Heart right ventricle (tissue), 16 donors: ENCODE measurements at regions not wholly inside any gene's neighbourhood (a gene's known extent, or its start where the extent isn't known, plus 50 kb on each side); places are given as distances from the start of the nearest gene placed in this dataset.

ENCODE experiments used
- ATAC-seq, 8 donors: fragments of 200-7000 bp; cut with Tn5 transposase; one replicate each; pipeline ENCODE4 v1.9.1; 2020; ENCODE audit warnings: mild to moderate bottlenecking in 8 of 8, moderate library complexity in 8 of 8, moderate number of reproducible peaks in 1 of 8
- DNase-seq, 2 donors: peaks; one replicate each; pipeline ENCODE4 v3.0.0-alpha.2; 2020
- H3K27ac ChIP-seq, 10 donors: fragments of 200-600 bp; sonication (generic) in 2 of 10; one replicate each; pipeline versions ENCODE4 v1.5.0 to v1.8.0; 2020 to 2022; ENCODE audit warnings: mild to moderate bottlenecking in 3 of 10
- H3K27me3 ChIP-seq, 7 donors: fragments of 200-600 bp; one replicate each; pipeline ENCODE4 v1.8.0; 2021 to 2022; ENCODE audit warnings: mild to moderate bottlenecking in 2 of 7
- H3K36me3 ChIP-seq, 9 donors: fragments of 200-600 bp; sonication (generic) in 1 of 9; one replicate each; pipeline versions ENCODE4 v1.5.0 to v1.8.0; 2020 to 2022; ENCODE audit warnings: mild to moderate bottlenecking in 2 of 9
- H3K4me1 ChIP-seq, 9 donors: fragments of 200-600 bp; sonication (generic) in 1 of 9; one replicate each; pipeline versions ENCODE4 v1.5.0 to v1.8.0; 2020 to 2022; ENCODE audit warnings: mild to moderate bottlenecking in 4 of 9
- H3K4me3 ChIP-seq, 10 donors: fragments of 200-600 bp; sonication (generic) in 2 of 10; one replicate each; pipeline versions ENCODE4 v1.5.0 to v1.8.0; 2020 to 2022; ENCODE audit warnings: mild to moderate bottlenecking in 7 of 10, moderate library complexity in 2 of 10
- H3K9me3 ChIP-seq, 11 donors: fragments of 200-600 bp in 10 of 11; sonication (generic) in 2 of 11; one replicate each; pipeline versions ENCODE4 v1.5.0 to v1.8.0; 2013 to 2022; ENCODE audit warnings: mild to moderate bottlenecking in 2 of 11, control low read depth in 1 of 11, moderate library complexity in 1 of 11
- WGBS, 2 donors: extraction: QIAGEN DNeasy Blood & Tissue Kit; methylation state at CpG; one replicate each; pipeline ENCODE4 v1.1.7; 2013; ENCODE audit warnings: inconsistent platforms in 1 of 2; 5-methylcytosine and 5-hydroxymethylcytosine counted together
- intact Hi-C, 10 donors: fragments of 100-400 bp; cut with DNase I; formaldehyde crosslinking; loops; one replicate each; pipeline versions ENCODE4 v1.11.1 to v1.14.2; 2022
- TF ChIP-seq, protein P1 (sequence below), 9 donors: fragments of 200-600 bp; sonication (generic) in 2 of 9; IDR thresholded peaks; one replicate each; pipeline versions ENCODE4 v1.5.0 to v1.8.0; 2021 to 2022; ENCODE audit warnings: antibody characterized with exemption in 9 of 9, mild to moderate bottlenecking in 5 of 9, moderate library complexity in 1 of 9
- donor health status: Arrhythmogenic right ventricular cardiomyopathy.
- donor health status: ischemic (EF 13 %, LVEDD 7.1; RV severe dilation, severe dysfunction).
- donor health status: healthy with polysubstance abuse.
- donor health status: DM: no; HTN: yes; CAD: no.
- donor health status: DM: no; HTN: no; CAD: no.
- donor health status: ischemic (EF 25% LVEDD 6.9; RV normal size, moderate dysfunction).
- donor health status: ischemic (EF 25% LVEDD 5.7; RV mildly dilated, moderate dysfunction).
- donor health status: healthy.
- donor health status: DM: yes; HTN: yes; CAD: no.
- donor health status: Ischemic cardiomyopathy.
- donor health status: ischemic (EF 35%, LVEDD 5.7; RV mildly dilated, moderate dysfunction).
- donor health status: nonischemic (EF 11% LVEDD 7.7; RV severe dilation, severe dysfunction).
- donor health status: DM: yes; HTN: yes; CAD: no.
- donor health status: PGD.
- donor health status: ischemic (EF 29% LVEDD 5.4; RV normal size, mild dysfunction).
- donor health status: nonischemic (EF 23%, LVEDD 6.1; RV moderate dilation, normal function).

DNA sequence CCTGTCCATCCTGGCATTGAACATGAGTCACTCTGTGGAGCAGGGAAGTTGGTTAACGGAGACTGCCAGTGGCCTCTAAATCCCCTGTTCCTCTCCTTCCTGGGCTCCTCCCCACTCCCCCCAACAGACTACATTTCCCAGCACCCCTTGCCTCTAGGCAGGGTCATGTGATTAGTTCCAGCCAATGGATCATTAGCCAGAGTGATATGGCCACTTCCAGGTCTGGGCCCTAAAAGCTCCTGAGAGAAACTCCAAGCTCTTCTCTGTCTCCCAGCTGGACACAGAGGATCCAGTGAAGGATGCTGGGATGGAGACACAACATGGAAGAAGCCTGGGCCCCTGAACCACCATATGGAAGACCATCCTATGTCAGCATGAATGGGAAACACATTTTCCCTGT lies 54.4 kb upstream of the RFLNA start:
- Histone ChIP-seq H3K27ac (no peak overlapping the region), H3K4me3 (no peak overlapping the region), H3K27me3 (peaks cover 0 to 25% (median 2%) of the 10 kb centered on the region in 7 donors), H3K9me3 (peaks cover 0 to 24% (median 0%) of the 10 kb centered on the region in 11 donors), H3K4me1 (peaks cover 0 to 12% (median 0%) of the 10 kb centered on the region in 9 donors), H3K36me3 (no peaks in the 10 kb centered on the region)
- DNase-seq (no peak), ATAC-seq (no peak)
- intact Hi-C loops: no loop called here
- WGBS, 2 donors: 97 to 100% methylated on average over 1 of the region's 1 CpG
- TF ChIP-seq, protein P1, sequence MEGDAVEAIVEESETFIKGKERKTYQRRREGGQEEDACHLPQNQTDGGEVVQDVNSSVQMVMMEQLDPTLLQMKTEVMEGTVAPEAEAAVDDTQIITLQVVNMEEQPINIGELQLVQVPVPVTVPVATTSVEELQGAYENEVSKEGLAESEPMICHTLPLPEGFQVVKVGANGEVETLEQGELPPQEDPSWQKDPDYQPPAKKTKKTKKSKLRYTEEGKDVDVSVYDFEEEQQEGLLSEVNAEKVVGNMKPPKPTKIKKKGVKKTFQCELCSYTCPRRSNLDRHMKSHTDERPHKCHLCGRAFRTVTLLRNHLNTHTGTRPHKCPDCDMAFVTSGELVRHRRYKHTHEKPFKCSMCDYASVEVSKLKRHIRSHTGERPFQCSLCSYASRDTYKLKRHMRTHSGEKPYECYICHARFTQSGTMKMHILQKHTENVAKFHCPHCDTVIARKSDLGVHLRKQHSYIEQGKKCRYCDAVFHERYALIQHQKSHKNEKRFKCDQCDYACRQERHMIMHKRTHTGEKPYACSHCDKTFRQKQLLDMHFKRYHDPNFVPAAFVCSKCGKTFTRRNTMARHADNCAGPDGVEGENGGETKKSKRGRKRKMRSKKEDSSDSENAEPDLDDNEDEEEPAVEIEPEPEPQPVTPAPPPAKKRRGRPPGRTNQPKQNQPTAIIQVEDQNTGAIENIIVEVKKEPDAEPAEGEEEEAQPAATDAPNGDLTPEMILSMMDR (IDR thresholded peaks at IDR 0.05): no peak

DNA sequence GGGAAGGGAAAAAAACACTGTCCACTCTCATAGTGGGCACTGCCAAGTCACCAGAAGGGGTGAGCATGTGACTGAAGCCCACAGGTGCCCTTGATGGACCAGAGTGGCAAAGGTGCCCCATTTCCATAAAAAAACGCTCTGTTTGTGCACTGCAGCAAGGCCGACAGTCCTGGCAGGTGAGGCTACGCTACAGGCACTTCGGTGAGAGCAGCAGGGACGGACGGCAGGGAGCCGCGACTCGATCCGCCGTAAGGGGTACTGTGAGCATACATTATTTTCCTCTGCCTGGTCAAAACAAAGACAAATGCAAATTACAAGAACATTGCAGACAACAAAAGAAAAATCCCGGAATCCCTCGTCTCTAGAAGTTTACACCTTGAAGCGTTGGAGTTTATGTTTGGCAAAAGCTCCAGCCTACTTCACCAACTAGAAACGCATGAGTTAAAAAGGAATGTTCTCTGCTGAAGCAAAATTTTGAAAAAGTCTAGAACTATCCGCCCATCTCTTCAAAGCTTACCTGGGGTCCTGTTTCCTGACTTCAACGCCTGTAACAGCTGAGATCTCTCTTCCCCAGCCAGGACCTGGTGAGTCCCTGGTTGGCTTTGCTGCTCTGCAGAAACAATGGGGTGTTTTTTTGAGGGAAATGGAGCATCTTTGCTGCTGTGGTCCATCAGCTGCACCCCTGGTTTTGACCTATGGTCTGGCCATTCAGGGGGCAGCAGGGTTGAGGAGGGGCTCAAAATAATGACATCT lies 52.9 kb upstream of the RFLNA start:
- Histone ChIP-seq H3K27ac (no peak overlapping the region), H3K4me1 (peaks cover 0 to 12% (median 0%) of the 10 kb centered on the region in 9 donors), H3K4me3 (no peak overlapping the region), H3K9me3 (peaks cover 0 to 38% (median 6%) of the 10 kb centered on the region in 11 donors), H3K36me3 (no peaks in the 10 kb centered on the region), H3K27me3 (peaks cover 0 to 25% (median 3%) of the 10 kb centered on the region in 7 donors)
- TF ChIP-seq, protein P1 (IDR thresholded peaks at IDR 0.05): no peak
- ATAC-seq: no peak
- DNase-seq: no peak
- WGBS, 2 donors: 80 to 82% methylated on average over 17 of the region's 17 CpGs
- intact Hi-C loops: no loop called here

DNA sequence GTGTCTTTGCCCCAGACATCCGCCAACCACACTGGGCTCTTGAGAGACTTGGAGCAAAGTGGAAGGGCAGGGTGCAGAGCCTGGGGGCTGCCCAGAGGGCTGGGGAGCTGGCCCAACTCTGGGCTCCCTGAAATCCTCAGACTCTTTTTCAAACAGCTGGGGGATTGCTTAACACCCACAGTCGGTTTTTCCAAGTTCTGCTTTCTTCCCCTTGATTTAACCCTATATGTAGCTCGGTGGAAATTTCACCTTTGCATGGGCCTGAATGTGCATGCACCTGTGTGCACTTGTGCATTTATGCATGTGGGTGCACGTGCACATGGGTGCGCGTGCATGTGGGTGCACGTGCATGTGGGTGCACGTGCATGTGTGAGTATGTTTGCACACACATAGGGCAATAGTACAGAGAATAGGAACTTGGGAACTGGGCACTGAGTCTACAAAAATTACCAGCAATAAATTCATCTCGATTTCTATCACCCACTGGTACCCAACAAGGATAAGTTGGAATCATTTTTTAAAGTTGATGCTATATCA lies 52.3 kb upstream of the RFLNA start:
- intact Hi-C loops: no loop called here
- DNase-seq: no peak
- Histone ChIP-seq H3K27ac (no peak overlapping the region), H3K36me3 (no peaks in the 10 kb centered on the region), H3K9me3 (peaks cover 0 to 45% (median 12%) of the 10 kb centered on the region in 11 donors), H3K4me1 (peaks cover 0 to 12% (median 0%) of the 10 kb centered on the region in 9 donors), H3K4me3 (no peak overlapping the region), H3K27me3 (peaks cover 0 to 25% (median 3%) of the 10 kb centered on the region in 7 donors)
- WGBS, 2 donors: 75 to 80% methylated on average over 9 of the region's 9 CpGs
- TF ChIP-seq, protein P1 (IDR thresholded peaks at IDR 0.05): no peak
- ATAC-seq: no peak

DNA sequence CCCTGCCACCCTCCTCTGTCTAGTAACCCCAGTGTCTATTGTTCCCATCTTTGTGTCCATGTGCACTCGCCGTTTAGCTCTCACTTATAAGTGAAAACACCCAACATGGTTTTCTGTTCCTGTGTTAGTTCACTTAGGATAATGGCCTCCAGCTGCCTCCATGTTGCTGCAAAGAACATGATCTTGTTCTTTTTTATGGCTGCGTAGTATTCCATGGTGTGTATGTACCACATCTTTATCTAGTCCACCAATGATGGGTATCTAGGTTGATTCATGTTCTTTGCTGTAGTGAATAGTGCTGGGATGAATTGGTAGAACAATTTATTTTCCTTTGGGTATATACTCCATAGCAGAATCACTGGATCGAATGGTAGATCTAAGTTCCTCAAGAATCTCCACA lies 51.0 kb upstream of the RFLNA start:
- WGBS, 2 donors: 97 to 98% methylated on average over 4 of the region's 4 CpGs
- TF ChIP-seq, protein P1 (IDR thresholded peaks at IDR 0.05): no peak
- no peak for ATAC-seq

More for the DNA sequence above, 51.0 kb upstream of the RFLNA start:
- Histone ChIP-seq H3K27ac (no peak overlapping the region), H3K27me3 (peaks cover 0 to 20% (median 4%) of the 10 kb centered on the region in 7 donors), H3K36me3 (no peaks in the 10 kb centered on the region), H3K9me3 (peaks cover 0 to 51% (median 15%) of the 10 kb centered on the region in 11 donors), H3K4me1 (peaks cover 0 to 12% (median 0%) of the 10 kb centered on the region in 9 donors), H3K4me3 (no peak overlapping the region)
- DNase-seq: no peak
- intact Hi-C loops: no loop called here
